ACHN (cell line): ENCODE measurements at regions not wholly inside any gene's neighbourhood (a gene's known extent, or its start where the extent isn't known, plus 50 kb on each side); places are given as distances from the start of the nearest gene placed in this dataset.
"Not testable (repeated sequence)": the region's sequence is repeated elsewhere in the genome, so short reads cannot be mapped to it uniquely, and the experiment has no call there.

Source experiments
- DNase-seq: peaks from one replicate; pipeline ENCODE4 v3.0.0-alpha.2; 2015
- in situ Hi-C: cut with HindIII; loops from 2 replicates; pipeline ENCODE4 v1.10.0; 2017; ENCODE audit warnings: low sequenced_read_pairs, low pct_ligation_motif_present, low pct_unique_long_range_greater_than_20kb

DNA sequence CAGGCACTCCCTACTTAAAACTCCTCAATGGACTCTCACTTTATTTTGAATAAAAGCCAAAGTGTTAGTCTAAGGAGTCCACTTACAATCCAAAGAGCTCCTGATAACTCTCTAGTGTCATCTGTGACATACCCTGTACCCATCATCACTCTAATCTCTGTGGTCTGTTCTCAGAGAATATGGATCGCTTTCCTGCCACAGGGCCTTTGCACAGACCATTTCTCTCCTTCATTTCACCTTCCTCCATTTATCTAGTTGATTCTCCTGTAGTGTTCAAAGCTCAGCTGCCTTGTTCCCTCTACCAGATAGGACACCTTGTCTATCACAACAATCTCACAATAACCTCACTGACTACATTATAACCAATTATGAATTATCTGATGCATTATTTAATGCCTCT lies 185.4 kb upstream of the KBTBD8 start:
- in situ Hi-C loops: no loop called here
- DNase-seq: no peak

DNA sequence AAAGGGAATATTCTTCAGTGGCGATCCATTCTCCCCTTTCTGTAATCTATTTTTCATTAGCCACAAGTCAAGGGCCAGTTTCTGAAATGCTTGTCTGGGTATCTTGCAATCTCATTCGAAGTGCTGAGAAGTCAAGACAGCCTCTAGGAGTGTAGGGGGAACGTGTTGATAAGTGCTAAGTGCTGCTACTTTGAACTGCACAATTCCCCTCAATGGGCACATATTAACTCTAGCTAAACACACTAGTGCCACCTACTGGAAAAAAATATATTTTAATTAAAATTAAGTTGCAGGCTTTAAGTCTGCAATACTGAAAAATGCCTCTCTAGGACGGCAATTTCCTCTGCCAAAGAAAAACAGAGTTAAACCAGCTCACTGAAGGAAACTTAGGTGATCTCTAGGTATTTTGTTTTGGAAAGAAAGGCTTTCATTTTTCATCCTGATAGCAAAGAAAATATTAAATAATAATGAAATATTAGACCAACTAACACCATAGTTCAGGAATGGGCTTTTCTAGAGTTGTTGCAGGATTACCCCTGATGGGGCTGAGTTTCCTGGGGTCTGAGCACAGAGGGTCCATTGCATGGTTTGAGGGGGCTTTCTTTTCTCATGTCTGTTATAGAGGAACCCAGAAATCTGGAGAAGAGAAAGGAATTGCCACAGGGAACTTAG lies 181.9 kb upstream of the KBTBD8 start:
- DNase-seq: peak; percentile 65
- in situ Hi-C loops: no loop called here

DNA sequence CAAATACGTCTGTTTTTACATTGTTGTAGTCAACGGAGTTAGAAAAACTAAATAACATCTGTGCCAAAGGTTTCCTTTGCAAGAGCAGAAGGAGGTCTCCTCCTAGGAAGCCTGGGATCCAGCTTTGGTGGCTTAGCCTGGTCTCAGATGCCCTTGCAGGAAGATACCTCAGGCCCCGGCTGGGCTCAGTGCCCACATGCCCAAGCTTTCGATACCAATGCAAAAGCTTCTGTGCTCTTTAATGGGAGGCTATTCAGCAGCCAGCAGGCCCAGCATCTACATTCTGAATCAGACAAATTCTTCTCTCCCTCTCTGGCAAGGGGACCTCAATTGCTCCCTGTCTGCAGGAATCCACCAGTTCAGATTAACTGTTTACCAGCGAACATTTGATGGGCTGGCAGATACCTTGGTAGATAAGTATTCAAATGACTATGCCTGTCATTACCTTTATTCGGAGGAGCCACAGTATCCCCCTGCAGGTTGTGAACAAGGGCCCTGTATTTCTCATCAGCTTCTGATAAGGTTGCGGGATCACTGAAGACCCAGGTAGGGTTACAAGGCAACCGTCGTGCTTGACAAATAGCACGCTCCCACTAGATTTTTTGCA lies 180.1 kb upstream of the KBTBD8 start:
- DNase-seq: no peak
- in situ Hi-C loops: no loop called here

DNA sequence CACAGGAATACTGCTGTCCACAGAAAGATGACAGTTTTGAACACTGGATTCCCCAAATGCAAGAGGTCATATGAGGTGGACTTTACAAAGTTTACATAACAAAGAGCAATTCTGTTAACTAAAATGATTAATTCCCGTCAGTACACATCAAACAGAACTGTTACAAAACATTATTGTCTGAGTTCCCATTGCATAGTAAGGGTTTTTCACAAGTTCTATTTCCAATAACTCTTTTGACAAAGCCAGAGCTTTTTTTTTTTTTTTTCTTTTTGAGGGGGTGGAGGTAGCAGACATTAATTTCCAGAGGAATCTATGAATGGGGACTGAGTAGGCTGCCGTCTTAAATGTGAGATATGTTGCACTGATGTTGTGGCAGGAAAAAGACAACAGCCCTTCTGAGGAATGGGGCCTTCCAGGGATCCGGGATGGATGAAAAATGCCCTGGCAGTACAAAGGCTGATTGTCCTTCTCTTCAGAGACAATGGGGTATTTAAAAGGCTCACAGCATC lies 178.1 kb upstream of the KBTBD8 start:
- DNase-seq: no peak
- in situ Hi-C loops: no loop called here

DNA sequence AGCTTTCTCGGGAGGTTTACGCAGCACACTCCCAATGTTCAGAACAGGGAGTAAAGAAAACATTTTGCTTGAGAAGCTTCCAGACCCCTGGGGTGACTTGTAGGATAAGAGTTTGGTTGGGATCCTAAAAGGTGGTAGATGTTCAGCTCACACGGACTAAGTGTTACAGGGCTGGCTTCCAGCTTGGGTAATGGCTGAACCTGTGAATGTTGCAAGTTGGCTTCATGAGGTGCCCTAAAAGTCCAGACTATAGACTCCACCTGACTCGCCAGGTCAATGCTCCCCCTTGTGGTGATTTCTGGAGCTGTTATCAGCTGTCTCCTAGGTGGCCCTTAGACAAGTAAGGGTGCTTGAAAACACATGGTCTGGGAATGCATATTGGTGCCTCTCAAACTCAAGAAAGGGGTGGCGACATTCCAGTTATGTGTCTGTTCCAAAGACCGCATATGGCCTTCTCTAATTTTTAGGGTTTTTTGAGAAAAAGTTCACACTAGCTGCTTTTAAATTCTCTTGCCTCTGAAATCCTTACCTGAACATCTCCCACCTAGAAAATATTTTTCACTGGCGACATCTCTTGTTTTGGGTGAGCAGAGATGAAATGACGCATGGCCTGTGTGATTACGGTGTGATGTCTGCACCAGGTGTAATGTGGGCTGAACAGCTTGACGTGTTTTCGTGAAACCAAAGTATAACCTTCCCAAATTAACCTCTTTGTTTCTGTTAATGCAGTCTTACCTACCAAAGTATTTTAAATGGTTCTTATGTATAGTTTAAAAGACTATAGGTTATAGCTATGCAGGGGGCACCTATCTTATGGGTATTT lies 175.7 kb upstream of the KBTBD8 start:
- in situ Hi-C loops: no loop called here
- DNase-seq: peak; percentile 55

DNA sequence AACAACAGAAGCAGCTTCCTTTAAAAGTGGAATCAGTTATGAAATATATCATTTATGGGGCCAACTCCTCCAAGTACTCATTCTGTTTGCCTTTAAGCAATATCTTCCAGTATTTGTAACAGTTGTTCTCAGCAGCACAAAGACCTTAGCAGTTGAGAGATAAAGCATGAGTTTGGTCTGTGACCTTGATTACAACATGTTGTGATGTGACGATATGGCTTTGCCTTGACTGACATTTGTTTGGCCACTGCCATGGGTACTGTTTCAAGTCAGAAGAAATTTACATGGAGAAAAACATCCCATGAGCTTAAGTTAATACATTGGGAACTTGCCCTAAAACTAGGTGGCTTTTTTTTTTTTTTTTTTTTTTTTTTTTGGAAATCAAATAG lies 175.1 kb upstream of the KBTBD8 start:
- in situ Hi-C loops: no loop called here
- no peak for DNase-seq

DNA sequence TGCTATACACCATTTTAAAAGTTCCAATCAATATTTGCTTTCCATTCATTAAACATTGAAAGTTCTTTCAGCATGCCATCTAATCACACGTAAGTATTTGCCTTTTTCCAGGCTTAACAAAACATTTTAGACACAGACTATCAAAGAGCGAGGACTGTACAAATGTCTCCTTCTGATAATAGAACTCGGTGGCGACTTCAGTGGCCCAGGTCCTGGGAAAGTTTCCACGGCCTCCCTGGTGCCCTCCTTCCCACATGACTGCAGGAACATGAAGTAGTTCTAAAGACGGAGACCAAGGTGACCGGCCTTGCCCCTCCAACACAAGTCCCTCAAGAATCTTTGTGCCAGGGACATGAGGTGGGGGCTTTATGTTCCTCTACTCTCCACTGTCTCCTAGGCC lies 174.6 kb upstream of the KBTBD8 start:
- no peak for DNase-seq
- in situ Hi-C loops: no loop called here

DNA sequence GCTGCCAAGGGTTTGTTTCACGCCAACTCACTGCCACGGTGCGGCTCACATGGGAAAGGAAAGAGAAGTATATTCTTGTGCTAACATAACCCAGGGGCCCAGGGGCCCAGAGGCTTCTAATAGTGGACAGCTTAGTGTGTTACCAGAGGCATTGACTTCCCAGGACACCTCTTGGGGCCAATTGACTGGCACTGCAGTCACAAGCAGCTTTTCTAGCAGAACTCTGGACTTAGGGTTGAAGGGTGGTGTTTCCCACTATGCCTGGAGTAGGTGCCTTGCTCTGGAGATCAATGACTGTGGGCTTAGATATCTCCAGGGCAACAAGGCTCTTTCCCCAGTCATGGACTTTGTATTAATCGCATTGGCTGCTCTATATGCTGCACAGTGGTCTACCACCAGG lies 172.7 kb upstream of the KBTBD8 start:
- in situ Hi-C loops: no loop called here
- DNase-seq: no peak

DNA sequence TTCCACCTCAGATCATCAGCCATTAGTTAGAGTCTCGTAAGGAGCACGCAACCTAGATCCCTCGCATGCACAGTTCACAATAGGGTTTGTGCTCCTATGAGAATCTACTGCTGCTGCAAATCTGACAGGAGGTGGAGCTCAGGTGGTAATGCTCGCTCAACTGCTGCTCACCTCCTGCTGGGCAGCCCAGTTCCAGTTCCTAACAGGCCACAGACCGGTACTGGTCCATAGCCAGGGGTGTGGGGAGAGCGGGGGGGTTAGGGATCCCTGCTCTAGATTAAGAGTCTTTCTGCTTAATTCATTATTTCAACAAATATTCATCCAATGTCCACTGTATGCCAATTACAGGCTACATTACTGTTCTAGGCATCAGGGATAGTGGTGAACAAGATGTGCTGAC lies 170.4 kb upstream of the KBTBD8 start:
- in situ Hi-C loops: no loop called here
- no peak for DNase-seq

DNA sequence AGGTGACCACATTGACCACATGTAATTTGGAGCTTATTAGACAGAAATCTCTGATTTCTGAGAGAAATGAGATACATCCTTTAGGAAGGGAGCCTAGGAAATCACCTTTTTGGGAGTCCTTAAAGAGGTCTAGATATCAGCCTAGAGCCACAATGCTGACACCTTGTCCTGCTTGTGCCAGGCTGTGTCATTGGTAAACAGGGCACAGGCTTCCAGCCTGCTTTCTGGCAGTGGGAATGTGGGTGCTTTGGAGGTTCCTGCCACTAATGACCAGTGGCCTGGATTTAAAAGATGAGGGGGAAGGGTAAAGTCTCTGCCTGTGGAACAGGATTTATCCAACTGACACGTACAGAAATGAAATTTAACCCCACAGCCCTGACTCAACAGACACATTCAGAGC lies 169.8 kb upstream of the KBTBD8 start:
- DNase-seq: no peak
- in situ Hi-C loops: no loop called here

DNA sequence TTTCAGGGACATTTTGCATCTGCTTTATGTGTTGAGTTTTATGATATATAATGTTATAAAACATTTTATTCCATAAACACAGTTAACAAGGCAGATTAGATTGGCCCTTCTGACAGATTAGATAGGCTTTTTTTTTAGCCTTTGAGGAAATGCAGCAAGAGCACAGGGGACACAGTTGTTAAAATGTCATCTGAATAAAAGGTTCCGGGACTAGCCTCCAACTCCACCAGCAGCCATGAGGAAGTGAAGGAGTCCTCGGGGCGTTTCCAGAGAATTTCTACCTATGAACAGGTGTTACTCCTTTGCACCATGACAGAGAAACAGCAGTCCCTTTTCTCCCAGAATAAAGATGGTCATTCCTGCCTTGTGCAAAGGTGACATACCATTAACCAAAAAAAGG lies 167.8 kb upstream of the KBTBD8 start:
- DNase-seq: no peak
- in situ Hi-C loops: no loop called here

DNA sequence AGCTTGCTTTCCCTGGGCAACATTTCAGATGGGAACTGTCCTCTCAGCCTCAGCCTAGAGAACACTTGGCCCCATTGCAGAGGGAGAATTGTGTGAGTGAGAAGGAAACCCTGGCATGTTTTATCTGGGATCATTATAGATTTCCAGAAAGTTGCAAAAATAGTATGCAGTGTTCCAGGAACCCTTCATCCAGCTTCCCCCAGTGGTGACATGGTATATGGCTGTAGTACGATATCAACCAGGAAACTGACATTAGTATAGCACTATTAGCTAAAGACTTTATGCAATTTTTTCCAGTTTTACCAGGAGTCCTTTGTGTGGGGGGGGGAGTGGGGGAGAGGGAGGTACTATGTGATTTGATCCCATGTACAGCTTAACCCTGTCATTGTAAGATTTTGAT lies 166.2 kb upstream of the KBTBD8 start:
- in situ Hi-C loops: no loop called here
- DNase-seq: no peak

DNA sequence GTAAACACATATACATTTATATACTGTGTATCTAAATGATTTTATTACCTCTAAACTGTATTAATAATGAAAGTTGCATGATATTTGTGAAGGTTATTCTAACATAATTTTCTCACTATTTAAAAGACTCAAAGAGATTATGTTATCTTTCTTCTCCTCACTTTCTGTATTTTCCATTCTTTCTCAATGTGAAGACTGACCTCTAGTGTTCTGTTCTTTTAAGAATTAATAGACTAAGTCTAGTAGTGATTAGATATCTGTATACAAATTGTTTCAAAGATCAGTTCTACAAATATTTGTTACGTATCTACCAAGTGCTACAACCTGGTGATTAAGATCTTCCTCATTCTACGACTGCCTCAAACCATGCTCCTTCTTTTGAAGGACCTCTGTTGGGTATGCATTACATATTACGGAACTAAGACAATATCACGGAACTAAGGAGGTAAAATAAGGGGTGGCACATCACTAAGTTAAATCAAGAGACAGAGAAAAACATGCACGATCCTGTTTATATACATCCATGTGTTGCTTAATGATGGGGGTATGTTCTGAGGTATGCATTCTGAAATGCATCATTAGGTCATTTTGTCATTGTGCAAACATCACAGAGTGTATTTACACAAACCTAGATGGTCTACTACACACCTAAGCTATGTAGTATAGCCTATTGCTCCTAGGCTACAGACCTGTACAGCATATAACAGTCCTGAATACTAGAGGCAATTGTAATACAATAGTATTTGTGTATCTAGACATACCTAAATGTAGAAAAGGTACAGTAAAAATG lies 161.5 kb upstream of the KBTBD8 start:
- DNase-seq: peak; percentile 4
- in situ Hi-C loops: no loop called here

DNA sequence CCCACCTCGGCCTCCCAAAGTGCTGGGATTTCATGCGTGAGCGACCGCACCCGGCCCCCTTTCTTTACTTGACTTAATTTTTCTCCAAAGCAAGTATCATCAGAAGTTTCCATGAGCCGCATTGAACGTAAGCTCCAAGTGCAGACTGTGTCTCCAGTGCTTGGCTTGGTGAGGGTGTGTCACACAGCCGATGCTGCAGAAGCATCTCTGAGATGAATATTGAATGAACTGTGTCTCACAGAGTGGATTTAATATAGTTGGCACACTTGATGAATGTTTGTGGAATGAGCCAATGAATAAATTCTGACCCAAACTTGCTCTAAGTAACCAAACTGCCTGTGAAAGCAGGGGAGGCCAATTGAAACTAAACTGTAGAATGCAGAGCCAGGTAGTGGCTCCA lies 159.4 kb upstream of the KBTBD8 start:
- in situ Hi-C loops: no loop called here
- DNase-seq: no peak

DNA sequence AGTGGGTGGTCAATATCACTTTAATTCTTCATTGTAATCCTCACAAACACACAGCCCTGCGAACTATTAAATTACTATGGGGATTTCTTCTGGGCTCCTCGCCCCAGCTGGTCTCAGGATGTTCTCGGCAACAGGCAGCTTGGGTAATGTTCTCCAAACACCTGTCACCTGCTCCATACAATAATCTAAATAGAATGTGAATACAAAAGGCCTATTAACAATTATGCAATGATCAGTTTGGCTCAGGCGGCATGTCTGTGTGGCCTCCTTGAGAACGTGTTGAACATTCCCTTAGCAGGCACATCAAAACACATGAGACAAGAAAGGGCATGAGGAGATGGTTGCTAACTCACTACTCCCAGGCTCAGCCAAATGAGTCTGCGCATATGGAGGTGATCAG lies 158.6 kb upstream of the KBTBD8 start:
- DNase-seq: no peak
- in situ Hi-C loops: no loop called here

DNA sequence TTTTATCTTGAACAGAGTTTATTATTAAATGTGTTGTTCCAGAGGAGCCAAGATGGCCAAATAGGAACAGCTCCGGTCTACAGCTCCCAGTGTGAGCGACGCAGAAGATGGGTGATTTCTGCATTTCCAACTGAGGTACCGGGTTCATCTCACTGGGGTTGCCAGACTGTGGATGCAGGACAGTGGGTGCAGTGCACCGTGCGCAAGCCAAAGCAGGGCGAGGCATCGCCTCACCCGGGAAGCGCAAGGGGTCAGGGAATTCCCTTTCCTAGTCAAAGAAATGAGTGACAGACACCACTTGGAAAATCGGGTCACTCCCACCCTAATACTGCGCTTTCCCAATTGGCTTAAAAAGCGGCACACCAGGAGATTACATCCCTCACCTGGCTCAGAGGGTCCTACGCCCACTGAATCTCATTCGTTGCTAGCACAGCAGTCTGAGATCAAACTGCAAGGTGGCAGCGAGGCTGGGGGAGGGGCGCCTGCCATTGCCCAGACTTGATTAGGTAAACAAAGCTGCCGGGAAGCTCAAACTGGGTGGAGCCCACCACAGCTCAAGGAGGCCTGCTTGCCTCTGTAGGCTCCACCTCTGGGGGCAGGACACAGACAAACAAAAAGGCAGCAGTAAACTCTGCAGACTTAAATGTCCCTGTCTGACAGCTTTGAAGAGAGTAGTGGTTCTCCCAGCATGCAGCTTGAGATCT lies 155.2 kb upstream of the KBTBD8 start:
- DNase-seq, in situ Hi-C loops: not testable (repeated sequence)

DNA sequence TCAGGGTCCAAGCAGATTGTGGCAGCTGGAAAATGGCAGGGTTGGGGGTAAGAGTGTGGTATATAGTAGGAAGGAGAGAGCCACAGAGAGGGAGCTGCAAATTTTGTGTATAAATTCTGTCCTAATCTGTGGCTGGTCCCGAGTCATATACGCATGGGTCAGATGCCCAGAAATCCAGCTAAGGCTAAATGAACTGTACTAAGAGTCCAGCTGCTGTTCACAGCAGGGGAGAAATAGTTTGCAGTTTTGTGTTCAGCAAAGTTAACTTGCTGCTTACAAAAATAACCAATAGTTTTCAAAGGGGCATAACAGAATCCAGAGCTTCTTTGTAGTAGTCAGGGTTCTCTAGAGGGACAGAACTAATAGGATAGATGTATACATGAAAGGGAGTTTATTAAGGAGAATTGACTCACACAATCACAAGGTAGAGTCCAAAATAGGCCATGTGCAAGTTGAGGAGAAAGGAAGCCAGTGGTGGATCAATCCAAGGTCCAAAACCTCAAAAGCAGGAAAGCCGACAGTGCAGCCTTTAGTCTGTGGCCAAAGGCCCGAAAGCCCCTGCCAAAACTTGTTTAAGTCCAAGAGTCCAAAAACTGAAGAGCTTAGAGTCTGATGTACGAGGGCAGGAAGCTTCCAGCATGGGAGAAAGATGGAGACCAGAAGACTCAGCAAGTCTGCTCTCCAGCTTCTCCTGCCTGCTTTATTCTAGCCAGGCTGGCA lies 146.1 kb upstream of the KBTBD8 start:
- in situ Hi-C loops: no loop called here
- no peak for DNase-seq

DNA sequence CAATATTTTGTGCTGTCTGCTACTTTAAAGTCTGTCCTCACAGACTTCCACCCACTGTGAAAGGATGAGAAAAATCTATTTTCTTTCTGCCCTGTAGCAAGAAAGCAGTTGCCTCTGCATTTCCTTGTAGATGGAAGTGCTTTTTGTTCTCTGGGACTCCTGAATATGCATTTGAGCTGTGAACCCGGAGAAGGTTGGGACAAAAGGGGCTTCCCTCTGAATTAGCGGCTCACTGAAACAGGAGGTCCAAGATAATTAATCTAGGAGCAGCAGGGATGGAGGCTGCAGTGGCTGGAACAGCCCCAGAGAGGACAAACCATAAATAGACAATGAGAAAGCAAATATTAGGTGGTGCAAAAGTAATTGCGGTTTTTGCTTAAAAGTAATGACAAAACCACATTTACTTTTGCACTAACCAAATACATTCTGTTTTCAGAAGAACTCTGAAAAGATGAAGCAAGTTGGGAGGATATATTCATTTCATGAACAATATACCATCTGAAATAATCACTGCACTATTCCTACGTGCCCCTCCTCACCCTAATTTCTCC lies 143.4 kb upstream of the KBTBD8 start:
- no peak for DNase-seq
- in situ Hi-C loops: no loop called here
